ENCODE measurements at regions not wholly inside any gene's neighbourhood (a gene's known extent, or its start where the extent isn't known, plus 50 kb on each side); places are given as distances from the start of the nearest gene placed in this dataset.

- TF ChIP-seq SIN3A (IDR thresholded peaks at IDR 0.05; ENCODE audit: borderline replicate concordance, insufficient read depth, low read length): no peak
- TF ChIP-seq, protein P1, sequence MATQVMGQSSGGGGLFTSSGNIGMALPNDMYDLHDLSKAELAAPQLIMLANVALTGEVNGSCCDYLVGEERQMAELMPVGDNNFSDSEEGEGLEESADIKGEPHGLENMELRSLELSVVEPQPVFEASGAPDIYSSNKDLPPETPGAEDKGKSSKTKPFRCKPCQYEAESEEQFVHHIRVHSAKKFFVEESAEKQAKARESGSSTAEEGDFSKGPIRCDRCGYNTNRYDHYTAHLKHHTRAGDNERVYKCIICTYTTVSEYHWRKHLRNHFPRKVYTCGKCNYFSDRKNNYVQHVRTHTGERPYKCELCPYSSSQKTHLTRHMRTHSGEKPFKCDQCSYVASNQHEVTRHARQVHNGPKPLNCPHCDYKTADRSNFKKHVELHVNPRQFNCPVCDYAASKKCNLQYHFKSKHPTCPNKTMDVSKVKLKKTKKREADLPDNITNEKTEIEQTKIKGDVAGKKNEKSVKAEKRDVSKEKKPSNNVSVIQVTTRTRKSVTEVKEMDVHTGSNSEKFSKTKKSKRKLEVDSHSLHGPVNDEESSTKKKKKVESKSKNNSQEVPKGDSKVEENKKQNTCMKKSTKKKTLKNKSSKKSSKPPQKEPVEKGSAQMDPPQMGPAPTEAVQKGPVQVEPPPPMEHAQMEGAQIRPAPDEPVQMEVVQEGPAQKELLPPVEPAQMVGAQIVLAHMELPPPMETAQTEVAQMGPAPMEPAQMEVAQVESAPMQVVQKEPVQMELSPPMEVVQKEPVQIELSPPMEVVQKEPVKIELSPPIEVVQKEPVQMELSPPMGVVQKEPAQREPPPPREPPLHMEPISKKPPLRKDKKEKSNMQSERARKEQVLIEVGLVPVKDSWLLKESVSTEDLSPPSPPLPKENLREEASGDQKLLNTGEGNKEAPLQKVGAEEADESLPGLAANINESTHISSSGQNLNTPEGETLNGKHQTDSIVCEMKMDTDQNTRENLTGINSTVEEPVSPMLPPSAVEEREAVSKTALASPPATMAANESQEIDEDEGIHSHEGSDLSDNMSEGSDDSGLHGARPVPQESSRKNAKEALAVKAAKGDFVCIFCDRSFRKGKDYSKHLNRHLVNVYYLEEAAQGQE (IDR thresholded peaks at IDR 0.05; ENCODE audit: insufficient read depth in 1 of 2, low read depth in 2 of 2, low read length in 2 of 2): no peak
- no peak for TF ChIP-seq FOXP2 (optimal IDR thresholded peaks at IDR 0.05; ENCODE audit: borderline replicate concordance, extremely low read depth, extremely low read length, insufficient read depth)
- TF ChIP-seq POLR2AphosphoS5 (IDR thresholded peaks at IDR 0.05; ENCODE audit: low read depth, low read length): no peak
- TF ChIP-seq TAF1 (IDR thresholded peaks at IDR 0.05; ENCODE audit: borderline replicate concordance, insufficient read depth, low read length): no peak
Observed at GRCh38 chr14:81584495-81584894, 50.8 kb upstream of the SEL1L start.

- TF ChIP-seq TAF1 (IDR thresholded peaks at IDR 0.05; ENCODE audit: borderline replicate concordance, insufficient read depth, low read length) (no peak), SIN3A (IDR thresholded peaks at IDR 0.05; ENCODE audit: borderline replicate concordance, insufficient read depth, low read length) (no peak), FOXP2 (optimal IDR thresholded peaks at IDR 0.05; ENCODE audit: borderline replicate concordance, extremely low read depth, extremely low read length, insufficient read depth) (no peak), POLR2AphosphoS5 (IDR thresholded peaks at IDR 0.05; ENCODE audit: low read depth, low read length) (no peak)
- TF ChIP-seq, protein P1 (IDR thresholded peaks at IDR 0.05; ENCODE audit: insufficient read depth in 1 of 2, low read depth in 2 of 2, low read length in 2 of 2): no peak
Observed at GRCh38 chr14:81589381-81590065, 55.9 kb upstream of the SEL1L start.

- TF ChIP-seq FOXP2 (optimal IDR thresholded peaks at IDR 0.05; ENCODE audit: borderline replicate concordance, extremely low read depth, extremely low read length, insufficient read depth) (no peak), SIN3A (IDR thresholded peaks at IDR 0.05; ENCODE audit: borderline replicate concordance, insufficient read depth, low read length) (no peak), TAF1 (IDR thresholded peaks at IDR 0.05; ENCODE audit: borderline replicate concordance, insufficient read depth, low read length) (no peak), POLR2AphosphoS5 (IDR thresholded peaks at IDR 0.05; ENCODE audit: low read depth, low read length) (no peak)
- TF ChIP-seq, protein P1 (IDR thresholded peaks at IDR 0.05; ENCODE audit: insufficient read depth in 1 of 2, low read depth in 2 of 2, low read length in 2 of 2): no peak
Observed at GRCh38 chr14:81591266-81591665, 57.6 kb upstream of the SEL1L start.

- TF ChIP-seq POLR2AphosphoS5 (IDR thresholded peaks at IDR 0.05; ENCODE audit: low read depth, low read length): no peak
- TF ChIP-seq, protein P1 (IDR thresholded peaks at IDR 0.05; ENCODE audit: insufficient read depth in 1 of 2, low read depth in 2 of 2, low read length in 2 of 2): no peak
- no peak for TF ChIP-seq TAF1 (IDR thresholded peaks at IDR 0.05; ENCODE audit: borderline replicate concordance, insufficient read depth, low read length)
- TF ChIP-seq FOXP2 (optimal IDR thresholded peaks at IDR 0.05; ENCODE audit: borderline replicate concordance, extremely low read depth, extremely low read length, insufficient read depth): no peak
- TF ChIP-seq SIN3A (IDR thresholded peaks at IDR 0.05; ENCODE audit: borderline replicate concordance, insufficient read depth, low read length): no peak
Observed at GRCh38 chr14:81594012-81594411, 60.4 kb upstream of the SEL1L start.
